Neural cell (in vitro differentiated cells): ENCODE measurements at regions not wholly inside any gene's neighbourhood (a gene's known extent, or its start where the extent isn't known, plus 50 kb on each side); places are given as distances from the start of the nearest gene placed in this dataset.

ENCODE experiments used
- H2AFZ ChIP-seq: fragments of 200-600, 300-800 bp; sonication (generic), shearing (Covaris generic); 2 replicates; pipeline ENCODE4 v1.6.0; 2014; ENCODE audit warnings: low read depth, mild to moderate bottlenecking, antibody characterized with exemption, low read length, moderate library complexity
- H3F3A ChIP-seq: fragments of 200-600 bp; shearing (Covaris generic); 2 replicates; pipeline ENCODE4 v1.6.1; 2016; ENCODE audit warnings: mild to moderate bottlenecking, moderate library complexity, mixed read lengths, antibody characterized with exemption, low read length; ENCODE audit not compliant: insufficient read depth, poor library complexity, severe bottlenecking
- H3K27ac ChIP-seq: fragments of 200-600, 300-800 bp; sonication (generic), shearing (Covaris generic); 2 replicates; pipeline ENCODE4 v1.5.1; 2014; ENCODE audit warnings: mild to moderate bottlenecking, low read length, moderate library complexity
- H3K27me3 ChIP-seq: fragments of 300-800, 200-600 bp; sonication (generic), shearing (Covaris generic); 2 replicates; pipeline ENCODE4 v1.6.0; 2014; ENCODE audit warnings: mild to moderate bottlenecking, low read depth, low read length, moderate library complexity; ENCODE audit not compliant: insufficient read depth
- H3K36me3 ChIP-seq: fragments of 300-800, 200-600 bp; sonication (generic), shearing (Covaris generic); 2 replicates; pipeline ENCODE4 v1.5.1; 2014; ENCODE audit warnings: mild to moderate bottlenecking, antibody characterized with exemption, low read length, moderate library complexity; ENCODE audit not compliant: insufficient read depth
- H3K4me2 ChIP-seq: fragments of 300-800, 200-600 bp; sonication (generic), shearing (Covaris generic); 2 replicates; pipeline ENCODE4 v1.6.0; 2014; ENCODE audit warnings: mild to moderate bottlenecking, low read length
- H3K4me3 ChIP-seq: fragments of 300-800, 200-600 bp; sonication (generic), shearing (Covaris generic); 2 replicates; pipeline ENCODE4 v1.5.1; 2014; ENCODE audit warnings: mild to moderate bottlenecking, low read length, moderate library complexity
- H3K79me2 ChIP-seq: fragments of 200-600 bp; shearing (Covaris generic); replicated peaks from 2 replicates; pipeline ENCODE4 v1.6.0; 2014; ENCODE audit warnings: mild to moderate bottlenecking, low read length, moderate library complexity; ENCODE audit not compliant: insufficient read depth
- H3K9ac ChIP-seq: fragments of 300-800, 200-600 bp; sonication (generic), shearing (Covaris generic); 2 replicates; pipeline ENCODE4 v1.6.1; 2016; ENCODE audit warnings: mild to moderate bottlenecking, low read length, mixed read lengths
- H3K9me2 ChIP-seq: fragments of 200-600 bp; shearing (Covaris generic); 2 replicates; pipeline ENCODE4 v1.6.1; 2016; ENCODE audit warnings: mild to moderate bottlenecking, low read length, mixed read lengths; ENCODE audit not compliant: insufficient read depth
- H3K9me3 ChIP-seq: fragments of 200-600, 300-800 bp; sonication (generic), shearing (Covaris generic); 2 replicates; pipeline ENCODE4 v1.6.1; 2016; ENCODE audit warnings: mild to moderate bottlenecking, mixed run types, low read length, moderate library complexity, mixed read lengths
- H4K20me1 ChIP-seq: fragments of 200-600 bp; shearing (Covaris generic); 2 replicates; pipeline ENCODE4 v1.6.1; 2016; ENCODE audit warnings: mild to moderate bottlenecking, mixed run types; ENCODE audit not compliant: insufficient read depth
- EP300 ChIP-seq: fragments of 450-650 bp; conservative IDR thresholded peaks from 2 replicates; pipeline ENCODE4 v1.6.1; 2014; ENCODE audit warnings: antibody characterized with exemption, mild to moderate bottlenecking, moderate library complexity; ENCODE audit not compliant: poor library complexity, severe bottlenecking
- EZH2 ChIP-seq: fragments of 200-600, 300-800 bp; shearing (Covaris generic), sonication (generic); IDR thresholded peaks from 2 replicates; pipeline ENCODE4 v1.6.1; 2014; ENCODE audit warnings: antibody characterized with exemption, low read length, borderline replicate concordance, mild to moderate bottlenecking; ENCODE audit not compliant: insufficient read depth, poor library complexity, severe bottlenecking
- MXI1 ChIP-seq: fragments of 450-650 bp; conservative IDR thresholded peaks from 2 replicates; pipeline ENCODE4 v1.6.1; 2014; ENCODE audit warnings: antibody characterized with exemption, mild to moderate bottlenecking; ENCODE audit not compliant: poor library complexity, severe bottlenecking
- POLR2AphosphoS5 ChIP-seq: IDR thresholded peaks from 2 replicates; pipeline ENCODE4 v1.6.1; 2012
- RAD21 ChIP-seq: fragments of 450-650 bp; conservative IDR thresholded peaks from 2 replicates; pipeline ENCODE4 v1.6.1; 2014; ENCODE audit warnings: antibody characterized with exemption, mild to moderate bottlenecking, moderate library complexity
- SMC3 ChIP-seq: fragments of 450-650 bp; conservative IDR thresholded peaks from 2 replicates; pipeline ENCODE4 v1.6.1; 2014; ENCODE audit warnings: antibody characterized with exemption, mild to moderate bottlenecking, moderate library complexity; ENCODE audit not compliant: poor library complexity
- TAF1 ChIP-seq: IDR thresholded peaks from 2 replicates; pipeline ENCODE4 v1.6.1; 2012; ENCODE audit warnings: low read depth
- TF ChIP-seq, protein P1 (sequence below): IDR thresholded peaks from 2 replicates; pipeline ENCODE4 v1.6.1; 2012; ENCODE audit warnings: borderline replicate concordance
- TF ChIP-seq, protein P2 (sequence below): fragments of 450-650 bp; IDR thresholded peaks from 2 replicates; pipeline ENCODE4 v1.5.1; 2014; ENCODE audit warnings: antibody characterized with exemption, mild to moderate bottlenecking, moderate library complexity; ENCODE audit not compliant: poor library complexity, severe bottlenecking

DNA sequence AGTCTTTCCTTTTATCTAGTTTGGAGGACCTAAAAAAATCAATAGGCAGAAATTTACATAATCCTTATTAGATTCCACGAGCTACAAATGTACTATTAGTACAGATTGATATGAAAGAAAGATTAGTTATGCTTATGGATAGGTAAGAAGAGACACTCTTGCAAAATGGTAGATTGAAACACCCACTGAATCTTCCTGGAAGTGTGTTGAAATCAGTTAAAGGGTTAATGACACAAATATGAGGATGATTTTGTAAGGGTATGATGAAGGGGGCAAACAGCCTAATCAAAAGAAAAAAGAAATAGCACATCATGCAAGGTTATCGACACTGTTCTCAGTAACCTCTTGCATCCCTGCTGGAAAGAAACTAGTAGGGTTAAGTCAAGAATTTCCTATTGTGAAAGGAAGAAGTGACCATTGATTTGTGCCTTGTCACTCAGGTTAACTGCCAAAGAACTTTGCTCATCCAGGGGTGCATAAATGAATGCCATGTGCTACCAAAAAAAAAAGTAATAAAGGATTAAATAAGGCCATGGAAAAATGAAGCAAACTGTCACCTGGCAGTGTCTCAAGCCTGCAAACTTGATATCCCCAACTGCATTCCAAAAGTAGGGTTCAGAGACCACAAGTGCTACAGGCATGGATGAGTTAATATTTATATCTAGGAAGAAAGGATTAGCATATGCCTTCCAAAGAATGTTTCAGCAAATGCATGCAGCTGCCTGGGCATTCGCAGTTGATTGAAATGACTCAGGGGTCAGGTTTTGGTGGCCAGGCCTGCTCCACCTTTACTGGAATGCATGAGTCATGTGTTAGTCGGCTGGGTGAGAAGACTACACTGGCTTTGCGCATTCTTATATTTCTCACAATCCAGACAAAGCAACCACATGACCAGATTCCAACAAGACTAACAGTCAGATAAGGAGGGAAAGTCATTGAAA lies 78.3 kb upstream of the ATXN3L start:
- H3K79me2 ChIP-seq: no peaks in the 10 kb centered on the region
- H3K27me3 ChIP-seq: no peaks in the 10 kb centered on the region
- H3F3A ChIP-seq: no peaks in the 10 kb centered on the region
- no peaks in the 10 kb centered on the region for H3K9me2 ChIP-seq
- no peak overlapping the region for H3K9ac ChIP-seq
- H2AFZ ChIP-seq: no peak overlapping the region
- no peaks in the 10 kb centered on the region for H3K9me3 ChIP-seq
- no peak overlapping the region for H3K4me3 ChIP-seq
- no peaks in the 10 kb centered on the region for H3K36me3 ChIP-seq
- H3K27ac ChIP-seq: no peak overlapping the region
- TF ChIP-seq SMC3 (no peak), EZH2 (no peak), TAF1 (no peak), RAD21 (no peak), MXI1 (no peak), POLR2AphosphoS5 (no peak), EP300 (no peak)
- TF ChIP-seq, protein P1, sequence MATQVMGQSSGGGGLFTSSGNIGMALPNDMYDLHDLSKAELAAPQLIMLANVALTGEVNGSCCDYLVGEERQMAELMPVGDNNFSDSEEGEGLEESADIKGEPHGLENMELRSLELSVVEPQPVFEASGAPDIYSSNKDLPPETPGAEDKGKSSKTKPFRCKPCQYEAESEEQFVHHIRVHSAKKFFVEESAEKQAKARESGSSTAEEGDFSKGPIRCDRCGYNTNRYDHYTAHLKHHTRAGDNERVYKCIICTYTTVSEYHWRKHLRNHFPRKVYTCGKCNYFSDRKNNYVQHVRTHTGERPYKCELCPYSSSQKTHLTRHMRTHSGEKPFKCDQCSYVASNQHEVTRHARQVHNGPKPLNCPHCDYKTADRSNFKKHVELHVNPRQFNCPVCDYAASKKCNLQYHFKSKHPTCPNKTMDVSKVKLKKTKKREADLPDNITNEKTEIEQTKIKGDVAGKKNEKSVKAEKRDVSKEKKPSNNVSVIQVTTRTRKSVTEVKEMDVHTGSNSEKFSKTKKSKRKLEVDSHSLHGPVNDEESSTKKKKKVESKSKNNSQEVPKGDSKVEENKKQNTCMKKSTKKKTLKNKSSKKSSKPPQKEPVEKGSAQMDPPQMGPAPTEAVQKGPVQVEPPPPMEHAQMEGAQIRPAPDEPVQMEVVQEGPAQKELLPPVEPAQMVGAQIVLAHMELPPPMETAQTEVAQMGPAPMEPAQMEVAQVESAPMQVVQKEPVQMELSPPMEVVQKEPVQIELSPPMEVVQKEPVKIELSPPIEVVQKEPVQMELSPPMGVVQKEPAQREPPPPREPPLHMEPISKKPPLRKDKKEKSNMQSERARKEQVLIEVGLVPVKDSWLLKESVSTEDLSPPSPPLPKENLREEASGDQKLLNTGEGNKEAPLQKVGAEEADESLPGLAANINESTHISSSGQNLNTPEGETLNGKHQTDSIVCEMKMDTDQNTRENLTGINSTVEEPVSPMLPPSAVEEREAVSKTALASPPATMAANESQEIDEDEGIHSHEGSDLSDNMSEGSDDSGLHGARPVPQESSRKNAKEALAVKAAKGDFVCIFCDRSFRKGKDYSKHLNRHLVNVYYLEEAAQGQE: no peak
- TF ChIP-seq, protein P2, sequence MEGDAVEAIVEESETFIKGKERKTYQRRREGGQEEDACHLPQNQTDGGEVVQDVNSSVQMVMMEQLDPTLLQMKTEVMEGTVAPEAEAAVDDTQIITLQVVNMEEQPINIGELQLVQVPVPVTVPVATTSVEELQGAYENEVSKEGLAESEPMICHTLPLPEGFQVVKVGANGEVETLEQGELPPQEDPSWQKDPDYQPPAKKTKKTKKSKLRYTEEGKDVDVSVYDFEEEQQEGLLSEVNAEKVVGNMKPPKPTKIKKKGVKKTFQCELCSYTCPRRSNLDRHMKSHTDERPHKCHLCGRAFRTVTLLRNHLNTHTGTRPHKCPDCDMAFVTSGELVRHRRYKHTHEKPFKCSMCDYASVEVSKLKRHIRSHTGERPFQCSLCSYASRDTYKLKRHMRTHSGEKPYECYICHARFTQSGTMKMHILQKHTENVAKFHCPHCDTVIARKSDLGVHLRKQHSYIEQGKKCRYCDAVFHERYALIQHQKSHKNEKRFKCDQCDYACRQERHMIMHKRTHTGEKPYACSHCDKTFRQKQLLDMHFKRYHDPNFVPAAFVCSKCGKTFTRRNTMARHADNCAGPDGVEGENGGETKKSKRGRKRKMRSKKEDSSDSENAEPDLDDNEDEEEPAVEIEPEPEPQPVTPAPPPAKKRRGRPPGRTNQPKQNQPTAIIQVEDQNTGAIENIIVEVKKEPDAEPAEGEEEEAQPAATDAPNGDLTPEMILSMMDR: no peak
- no peak overlapping the region for H3K4me2 ChIP-seq
- H4K20me1 ChIP-seq: no peaks in the 10 kb centered on the region

GRCh38 chrX:13396924-13397323 lies 77.1 kb upstream of the ATXN3L start:
- H3F3A ChIP-seq: no peaks in the 10 kb centered on the region
- H3K4me2 ChIP-seq: no peak overlapping the region
- H3K79me2 ChIP-seq: no peaks in the 10 kb centered on the region
- no peak for TF ChIP-seq SMC3
- H3K9ac ChIP-seq: no peak overlapping the region
- no peaks in the 10 kb centered on the region for H3K27me3 ChIP-seq
- no peaks in the 10 kb centered on the region for H3K9me2 ChIP-seq
- H3K36me3 ChIP-seq: no peaks in the 10 kb centered on the region
- H3K4me3 ChIP-seq: no peak overlapping the region
- no peak overlapping the region for H2AFZ ChIP-seq
- no peaks in the 10 kb centered on the region for H4K20me1 ChIP-seq
- H3K9me3 ChIP-seq: no peaks in the 10 kb centered on the region
- no peak overlapping the region for H3K27ac ChIP-seq
